ENCODE measurements at regions not wholly inside any gene's neighbourhood (a gene's known extent, or its start where the extent isn't known, plus 50 kb on each side); places are given as distances from the start of the nearest gene placed in this dataset.

DNA sequence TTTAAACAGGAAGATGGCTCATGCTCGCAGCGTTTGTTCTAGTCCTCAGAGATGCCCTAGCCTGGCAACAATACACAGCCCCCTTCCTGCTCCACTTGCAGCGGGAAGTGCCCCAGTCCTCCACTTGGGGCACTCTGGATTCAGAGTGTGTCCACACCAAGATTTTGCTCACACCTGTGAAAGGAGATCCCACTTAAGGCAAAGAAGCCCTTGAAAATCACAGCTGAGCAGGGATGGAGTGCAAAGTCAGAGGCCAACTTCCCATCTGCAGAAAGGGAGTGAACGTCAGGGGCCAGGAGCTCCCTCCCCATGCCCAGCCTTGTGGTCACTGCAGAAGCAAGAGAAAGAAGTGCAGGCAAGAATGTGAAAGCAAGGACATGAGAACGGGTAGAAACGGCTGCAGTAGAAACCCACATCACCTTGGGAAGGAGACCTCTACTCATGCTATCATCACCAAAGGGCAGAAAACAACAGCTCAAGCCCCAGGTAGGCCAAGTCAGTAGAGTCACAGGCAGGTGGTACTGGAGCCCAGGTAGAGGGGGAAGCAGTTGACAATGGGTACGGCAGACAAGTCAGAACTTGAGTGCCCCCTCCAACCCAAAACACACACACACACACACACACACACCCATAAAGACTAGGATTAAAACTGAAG is 157.4 kb downstream of the BUD13 start:
- Histone ChIP-seq H3K9ac (ENCODE audit: low read length) (no peak overlapping the region), H3K14ac (ENCODE audit: low read length) (no peak overlapping the region), H3K4me3 (ENCODE audit: low read depth, low read length) (no peak overlapping the region), H3K27me3 (ENCODE audit: insufficient read depth, low read length) (peaks cover 2% of the 10 kb centered on the region), H3K4me1 (ENCODE audit: control insufficient read depth in 1 of 2, insufficient read depth in 2 of 2, low read length in 2 of 2) (no peaks in the 10 kb centered on the region), H2BK12ac (ENCODE audit: low read length) (no peak overlapping the region), H3K27ac (ENCODE audit: low read depth, low read length) (no peak overlapping the region), H4K8ac (ENCODE audit: low read depth, low read length) (no peak overlapping the region), H3K9me3 (ENCODE audit: insufficient read depth, low read depth, low read length) (peaks cover 2% of the 10 kb centered on the region), H3K4ac (ENCODE audit: low read depth, low read length) (no peak overlapping the region), H4K91ac (ENCODE audit: low read depth, low read length) (no peak overlapping the region), H3K79me1 (ENCODE audit: low read length) (no peaks in the 10 kb centered on the region), H4K12ac (ENCODE audit: low read depth, low read length) (no peak overlapping the region), H3K4me2 (ENCODE audit: low read length) (no peak overlapping the region), H3K36me3 (ENCODE audit: control insufficient read depth in 1 of 2, insufficient read depth in 2 of 2, low read length in 2 of 2) (no peaks in the 10 kb centered on the region), H2AK5ac (ENCODE audit: low read length) (no peak overlapping the region), H2AFZ (ENCODE audit: insufficient read depth, low read length, poor library complexity) (no peak overlapping the region), H2BK120ac (ENCODE audit: insufficient read depth, low read length, poor library complexity) (no peak overlapping the region), H3K18ac (ENCODE audit: low read length) (no peak overlapping the region), H3K23ac (ENCODE audit: low read length) (no peak overlapping the region), H2BK5ac (ENCODE audit: low read depth, low read length, poor library complexity) (no peak overlapping the region), H3K79me2 (ENCODE audit: control insufficient read depth, insufficient read depth, low read length, poor library complexity) (no peaks in the 10 kb centered on the region)
- WGBS (ENCODE audit: extremely low coverage, insufficient coverage, insufficient read length): no CpG with 5 or more reads among the region's 7 CpGs
- DNase-seq: no peak

DNA sequence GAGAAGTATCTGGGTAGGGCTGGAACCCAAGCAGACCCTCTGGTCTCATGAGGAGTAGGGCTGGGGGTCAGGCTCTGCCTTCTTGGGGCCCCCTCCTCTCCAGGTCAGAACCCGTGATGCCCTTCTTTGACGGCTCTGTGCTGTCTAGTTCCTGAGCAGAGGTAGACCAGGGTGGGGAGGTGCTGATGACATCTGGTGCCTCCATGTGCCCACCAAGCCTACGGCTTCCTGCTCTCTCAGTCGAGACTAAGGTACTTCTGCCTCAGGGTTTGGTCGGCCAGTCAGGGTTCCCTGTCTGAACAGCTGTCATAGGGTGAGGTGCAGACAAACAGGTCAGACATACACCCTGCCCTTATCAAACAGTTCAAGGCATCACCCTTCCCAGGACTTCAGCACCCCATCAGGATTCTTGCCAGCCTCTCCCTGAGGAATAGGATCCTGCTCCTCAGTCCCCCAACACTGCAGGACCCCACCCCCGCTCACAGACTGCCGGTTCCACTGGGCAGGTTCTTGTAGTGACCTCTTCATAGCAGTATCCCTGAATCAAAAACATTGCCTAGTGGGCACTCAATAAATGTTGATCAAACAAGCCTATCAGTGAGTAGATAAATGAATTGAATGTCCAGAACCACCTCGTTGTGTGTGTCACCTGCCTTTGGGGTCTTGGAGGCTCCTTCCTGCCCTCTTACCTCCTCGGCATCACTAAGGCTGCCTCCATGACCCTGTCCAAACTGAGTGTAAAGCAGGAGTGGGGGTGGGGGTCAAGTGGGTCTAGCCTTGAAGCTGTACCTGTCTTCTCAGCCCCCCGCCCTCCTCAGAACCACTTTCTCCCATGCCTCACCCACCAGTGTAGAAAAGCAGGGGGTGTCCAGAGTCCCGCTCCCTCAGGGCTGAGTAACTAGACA is 158.2 kb downstream of the BUD13 start:
- Histone ChIP-seq H4K91ac (ENCODE audit: low read depth, low read length) (no peak overlapping the region), H3K4ac (ENCODE audit: low read depth, low read length) (no peak overlapping the region), H3K27me3 (ENCODE audit: insufficient read depth, low read length) (peaks cover 2% of the 10 kb centered on the region), H3K14ac (ENCODE audit: low read length) (no peak overlapping the region), H3K27ac (ENCODE audit: low read depth, low read length) (no peak overlapping the region), H4K8ac (ENCODE audit: low read depth, low read length) (no peak overlapping the region), H3K79me1 (ENCODE audit: low read length) (no peaks in the 10 kb centered on the region), H3K79me2 (ENCODE audit: control insufficient read depth, insufficient read depth, low read length, poor library complexity) (no peaks in the 10 kb centered on the region), H3K4me2 (ENCODE audit: low read length) (no peak overlapping the region), H2AK5ac (ENCODE audit: low read length) (no peak overlapping the region), H2BK12ac (ENCODE audit: low read length) (no peak overlapping the region), H2AFZ (ENCODE audit: insufficient read depth, low read length, poor library complexity) (no peak overlapping the region), H2BK5ac (ENCODE audit: low read depth, low read length, poor library complexity) (no peak overlapping the region), H3K23ac (ENCODE audit: low read length) (no peak overlapping the region), H3K18ac (ENCODE audit: low read length) (no peak overlapping the region), H3K4me3 (ENCODE audit: low read depth, low read length) (no peak overlapping the region), H4K12ac (ENCODE audit: low read depth, low read length) (no peak overlapping the region), H3K36me3 (ENCODE audit: control insufficient read depth in 1 of 2, insufficient read depth in 2 of 2, low read length in 2 of 2) (no peaks in the 10 kb centered on the region), H3K4me1 (ENCODE audit: control insufficient read depth in 1 of 2, insufficient read depth in 2 of 2, low read length in 2 of 2) (no peaks in the 10 kb centered on the region), H3K9ac (ENCODE audit: low read length) (peak overlapping the region; percentile 21), H3K9me3 (ENCODE audit: insufficient read depth, low read depth, low read length) (peaks cover 2% of the 10 kb centered on the region), H2BK120ac (ENCODE audit: insufficient read depth, low read length, poor library complexity) (no peak overlapping the region)
- no CpG with 5 or more reads among the region's 11 CpGs for WGBS (ENCODE audit: extremely low coverage, insufficient coverage, insufficient read length)
- DNase-seq: no peak

GRCh38 chr11:116613206-116613875 is 159.4 kb downstream of the BUD13 start:
- H4K8ac ChIP-seq (ENCODE audit: low read depth, low read length): no peak overlapping the region
- no peaks in the 10 kb centered on the region for H3K79me2 ChIP-seq (ENCODE audit: control insufficient read depth, insufficient read depth, low read length, poor library complexity)
- H3K4me3 ChIP-seq (ENCODE audit: low read depth, low read length): no peak overlapping the region
- H3K18ac ChIP-seq (ENCODE audit: low read length): no peak overlapping the region
- H3K9ac ChIP-seq (ENCODE audit: low read length): no peak overlapping the region
- H3K27ac ChIP-seq (ENCODE audit: low read depth, low read length): no peak overlapping the region
- no peak overlapping the region for H2BK12ac ChIP-seq (ENCODE audit: low read length)
- peaks cover 2% of the 10 kb centered on the region for H3K27me3 ChIP-seq (ENCODE audit: insufficient read depth, low read length)
- no peak overlapping the region for H2BK5ac ChIP-seq (ENCODE audit: low read depth, low read length, poor library complexity)
- H2AK5ac ChIP-seq (ENCODE audit: low read length): no peak overlapping the region
- H4K12ac ChIP-seq (ENCODE audit: low read depth, low read length): no peak overlapping the region
- H3K4me1 ChIP-seq (ENCODE audit: control insufficient read depth in 1 of 2, insufficient read depth in 2 of 2, low read length in 2 of 2): no peaks in the 10 kb centered on the region
- no peak overlapping the region for H3K4me2 ChIP-seq (ENCODE audit: low read length)
- no peak overlapping the region for H3K4ac ChIP-seq (ENCODE audit: low read depth, low read length)
- H3K36me3 ChIP-seq (ENCODE audit: control insufficient read depth in 1 of 2, insufficient read depth in 2 of 2, low read length in 2 of 2): no peaks in the 10 kb centered on the region
- WGBS (ENCODE audit: extremely low coverage, insufficient coverage, insufficient read length): no CpG with 5 or more reads among the region's 27 CpGs
- peaks cover 2% of the 10 kb centered on the region for H3K9me3 ChIP-seq (ENCODE audit: insufficient read depth, low read depth, low read length)
- H3K23ac ChIP-seq (ENCODE audit: low read length): no peak overlapping the region
- no peak overlapping the region for H2BK120ac ChIP-seq (ENCODE audit: insufficient read depth, low read length, poor library complexity)
- no peak overlapping the region for H3K14ac ChIP-seq (ENCODE audit: low read length)
- DNase-seq: no peak
- H2AFZ ChIP-seq (ENCODE audit: insufficient read depth, low read length, poor library complexity): no peak overlapping the region
- H4K91ac ChIP-seq (ENCODE audit: low read depth, low read length): no peak overlapping the region
- H3K79me1 ChIP-seq (ENCODE audit: low read length): no peaks in the 10 kb centered on the region

- H2BK120ac ChIP-seq (ENCODE audit: insufficient read depth, low read length, poor library complexity): no peak overlapping the region
- no peak overlapping the region for H4K12ac ChIP-seq (ENCODE audit: low read depth, low read length)
- H2BK5ac ChIP-seq (ENCODE audit: low read depth, low read length, poor library complexity): no peak overlapping the region
- no peak overlapping the region for H3K4me2 ChIP-seq (ENCODE audit: low read length)
- no peak overlapping the region for H3K4me3 ChIP-seq (ENCODE audit: low read depth, low read length)
- peaks cover 3% of the 10 kb centered on the region for H3K9me3 ChIP-seq (ENCODE audit: insufficient read depth, low read depth, low read length)
- H3K23ac ChIP-seq (ENCODE audit: low read length): no peak overlapping the region
- H3K79me2 ChIP-seq (ENCODE audit: control insufficient read depth, insufficient read depth, low read length, poor library complexity): no peaks in the 10 kb centered on the region
- H2BK12ac ChIP-seq (ENCODE audit: low read length): no peak overlapping the region
- no peaks in the 10 kb centered on the region for H3K4me1 ChIP-seq (ENCODE audit: control insufficient read depth in 1 of 2, insufficient read depth in 2 of 2, low read length in 2 of 2)
- H2AFZ ChIP-seq (ENCODE audit: insufficient read depth, low read length, poor library complexity): no peak overlapping the region
- no CpG with 5 or more reads among the region's 4 CpGs for WGBS (ENCODE audit: extremely low coverage, insufficient coverage, insufficient read length)
- no peak overlapping the region for H3K9ac ChIP-seq (ENCODE audit: low read length)
- no peak overlapping the region for H4K91ac ChIP-seq (ENCODE audit: low read depth, low read length)
- no peak overlapping the region for H3K18ac ChIP-seq (ENCODE audit: low read length)
- H3K4ac ChIP-seq (ENCODE audit: low read depth, low read length): no peak overlapping the region
- H3K36me3 ChIP-seq (ENCODE audit: control insufficient read depth in 1 of 2, insufficient read depth in 2 of 2, low read length in 2 of 2): no peaks in the 10 kb centered on the region
- H3K27me3 ChIP-seq (ENCODE audit: insufficient read depth, low read length): peaks cover 2% of the 10 kb centered on the region
- DNase-seq: no peak
- H3K14ac ChIP-seq (ENCODE audit: low read length): no peak overlapping the region
- H3K79me1 ChIP-seq (ENCODE audit: low read length): no peaks in the 10 kb centered on the region
- no peak overlapping the region for H4K8ac ChIP-seq (ENCODE audit: low read depth, low read length)
- no peak overlapping the region for H2AK5ac ChIP-seq (ENCODE audit: low read length)
- H3K27ac ChIP-seq (ENCODE audit: low read depth, low read length): no peak overlapping the region
Measured at GRCh38 chr11:116611998-116612620, 160.7 kb downstream of the BUD13 start.

Measured in trophoblast cell (in vitro differentiated cells and primary cell).